NT2/D1 (cell line): ENCODE measurements at regions not wholly inside any gene's neighbourhood (a gene's known extent, or its start where the extent isn't known, plus 50 kb on each side); places are given as distances from the start of the nearest gene placed in this dataset.

Source experiments
- DNase-seq: peaks from one replicate; pipeline ENCODE4 v3.0.0-alpha.2; 2011; ENCODE audit warnings: low read depth, low spot score
- H3K27me3 ChIP-seq: 2 replicates; pipeline ENCODE4 v1.6.0; 2011; ENCODE audit warnings: mild to moderate bottlenecking; ENCODE audit not compliant: insufficient read length, insufficient read depth
- H3K36me3 ChIP-seq: 2 replicates; pipeline ENCODE4 v1.6.1; 2011; ENCODE audit warnings: mild to moderate bottlenecking, low read length, mixed read lengths; ENCODE audit not compliant: insufficient read depth, insufficient read length
- H3K4me1 ChIP-seq: 2 replicates; pipeline ENCODE4 v1.5.1; 2011; ENCODE audit not compliant: insufficient read depth, insufficient read length
- H3K4me3 ChIP-seq: 2 replicates; pipeline ENCODE4 v1.5.1; 2011; ENCODE audit warnings: low read depth; ENCODE audit not compliant: insufficient read length
- H3K9ac ChIP-seq: 2 replicates; pipeline ENCODE4 v1.6.0; 2011; ENCODE audit warnings: low read depth; ENCODE audit not compliant: insufficient read length
- H3K9me3 ChIP-seq: 2 replicates; pipeline ENCODE4 v1.5.1; 2011; ENCODE audit warnings: mild to moderate bottlenecking, low read length; ENCODE audit not compliant: insufficient read depth
- SUZ12 ChIP-seq: IDR thresholded peaks from 2 replicates; pipeline ENCODE4 v1.6.1; 2011; ENCODE audit not compliant: insufficient read length, insufficient read depth; ENCODE audit errors: extremely low read depth
- YY1 ChIP-seq: IDR thresholded peaks from 2 replicates; pipeline ENCODE4 v1.6.1; 2011; ENCODE audit not compliant: insufficient read length, insufficient read depth
- ZNF274 ChIP-seq: IDR thresholded peaks from 2 replicates; pipeline ENCODE4 v1.6.1; 2011; ENCODE audit warnings: mild to moderate bottlenecking, low read depth, low read length

GRCh38 chr17:77566566-77567138 lies 391.9 kb upstream of the TNRC6C start:
- Histone ChIP-seq H3K9me3 (no peaks in the 10 kb centered on the region), H3K27me3 (peaks cover 19% of the 10 kb centered on the region), H3K36me3 (peaks cover 24% of the 10 kb centered on the region), H3K9ac (no peak overlapping the region), H3K4me1 (peaks cover 5% of the 10 kb centered on the region), H3K4me3 (no peak overlapping the region)
- TF ChIP-seq YY1 (no peak), SUZ12 (no peak), ZNF274 (no peak)
- no peak for DNase-seq

DNA sequence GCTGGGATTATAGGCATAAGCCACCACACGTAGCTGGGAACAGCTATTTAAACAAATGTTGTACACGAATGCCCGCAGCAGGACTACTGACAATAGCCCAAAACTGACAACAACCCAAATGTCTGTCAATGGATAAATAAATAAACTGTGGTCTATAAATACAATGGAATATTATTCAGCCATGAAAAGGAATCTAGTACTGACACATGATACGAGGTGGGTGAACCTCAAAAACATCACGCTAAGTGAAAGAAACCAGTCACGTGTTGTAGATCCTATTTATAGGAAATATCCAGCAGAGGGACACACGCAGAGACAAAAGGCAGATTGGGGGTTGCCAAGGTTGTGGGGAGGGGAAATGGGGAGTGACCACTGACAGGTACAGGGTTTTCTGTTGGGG lies 390.0 kb upstream of the TNRC6C start:
- H3K4me3 ChIP-seq = no peak overlapping the region
- no peak for TF ChIP-seq ZNF274
- TF ChIP-seq YY1 = no peak
- TF ChIP-seq SUZ12 = no peak
- peaks cover 5% of the 10 kb centered on the region for H3K4me1 ChIP-seq
- no peak for DNase-seq
- H3K9me3 ChIP-seq = no peaks in the 10 kb centered on the region
- H3K9ac ChIP-seq = no peak overlapping the region
- peaks cover 11% of the 10 kb centered on the region for H3K36me3 ChIP-seq
- H3K27me3 ChIP-seq = peaks cover 38% of the 10 kb centered on the region

DNA sequence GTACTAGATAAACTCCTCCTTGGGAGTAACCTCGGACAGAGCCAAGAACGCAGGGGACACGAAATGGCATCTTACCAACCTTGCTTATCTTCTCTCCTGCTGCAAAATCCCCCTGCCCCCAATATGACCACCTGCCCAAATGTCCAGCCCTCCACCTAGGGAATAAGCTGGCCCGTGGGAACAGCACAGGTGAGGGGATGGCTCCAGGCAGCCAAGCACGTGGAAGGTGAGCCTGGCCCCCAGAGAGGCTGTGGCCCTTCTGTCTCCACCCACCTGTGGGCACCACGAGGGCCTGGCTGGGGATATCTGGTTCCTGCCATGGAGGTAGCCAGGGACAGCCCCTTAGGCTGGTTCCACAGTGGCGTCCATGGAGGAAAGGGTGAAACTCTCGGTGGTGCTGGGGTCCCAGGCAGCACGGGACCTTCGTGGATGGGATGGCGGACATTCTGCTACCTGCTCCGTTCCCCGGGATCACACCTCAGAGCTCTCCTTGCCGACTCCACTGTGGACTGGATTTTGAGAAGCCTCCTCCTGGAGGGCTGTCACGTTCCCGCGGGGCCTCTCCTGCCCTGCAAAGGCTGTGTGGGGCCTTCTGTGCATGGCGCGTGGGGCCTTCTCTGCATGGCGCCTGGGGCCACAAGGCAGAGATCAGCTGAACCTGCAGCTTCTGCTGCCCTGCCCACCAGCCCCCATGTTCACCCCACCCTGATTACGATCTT lies 388.5 kb upstream of the TNRC6C start:
- H3K4me1 ChIP-seq = peaks cover 5% of the 10 kb centered on the region
- no peak for DNase-seq
- H3K9me3 ChIP-seq = no peaks in the 10 kb centered on the region
- H3K4me3 ChIP-seq = no peak overlapping the region
- H3K36me3 ChIP-seq = peaks cover 5% of the 10 kb centered on the region
- H3K9ac ChIP-seq = no peak overlapping the region
- no peak for TF ChIP-seq ZNF274
- peak; percentile 24 for TF ChIP-seq SUZ12
- peaks cover 51% of the 10 kb centered on the region for H3K27me3 ChIP-seq

- Histone ChIP-seq H3K4me3 (no peak overlapping the region), H3K9ac (no peak overlapping the region), H3K9me3 (no peaks in the 10 kb centered on the region), H3K36me3 (no peaks in the 10 kb centered on the region), H3K27me3 (peaks cover 51% of the 10 kb centered on the region), H3K4me1 (peaks cover 5% of the 10 kb centered on the region)
- DNase-seq = no peak
- TF ChIP-seq YY1 = no peak
- TF ChIP-seq ZNF274 = no peak
- no peak for TF ChIP-seq SUZ12
These were observed 388.0 kb upstream of the TNRC6C start for GRCh38 chr17:77570565-77570898.

DNA sequence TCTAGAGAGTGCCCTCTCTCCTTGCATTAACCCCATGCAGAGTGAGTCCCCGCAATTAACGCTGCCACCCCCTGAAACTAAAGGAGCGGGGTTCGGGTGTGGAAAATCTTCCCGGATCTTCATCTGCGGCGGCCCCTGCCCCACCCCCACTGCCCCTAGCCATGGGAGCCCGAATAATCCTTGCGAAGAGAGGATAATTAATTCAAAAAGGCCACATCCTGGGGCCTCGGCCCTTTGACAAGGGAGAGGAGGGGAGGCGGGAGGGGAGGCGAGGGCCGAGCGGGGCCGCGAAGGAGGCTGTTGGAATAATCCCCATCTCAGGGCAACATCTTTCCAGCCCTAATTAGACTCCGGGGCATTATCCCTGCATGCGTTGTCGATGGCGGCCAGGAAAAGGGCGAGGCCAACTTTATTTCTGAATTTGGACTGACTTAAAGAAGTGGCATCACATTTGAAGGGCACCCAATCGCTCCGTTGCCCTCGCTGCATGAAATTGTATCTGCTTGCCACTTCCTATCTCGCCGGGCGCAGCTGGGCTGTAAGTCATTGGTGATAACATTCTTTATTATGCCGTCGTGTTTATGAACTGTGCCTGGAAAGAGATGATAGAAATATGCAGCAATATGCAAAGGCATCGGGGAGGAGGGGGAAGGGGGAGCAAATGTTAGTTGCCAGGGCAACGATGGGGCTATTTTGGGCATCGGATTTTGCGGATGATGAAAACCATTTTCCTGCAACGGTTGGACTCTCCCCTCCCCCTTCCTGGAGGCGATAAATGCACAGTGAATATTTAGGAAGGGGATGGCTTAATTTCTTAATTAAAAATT lies 387.1 kb upstream of the TNRC6C start:
- peaks cover 5% of the 10 kb centered on the region for H3K4me1 ChIP-seq
- DNase-seq = no peak
- peaks cover 53% of the 10 kb centered on the region for H3K27me3 ChIP-seq
- peak overlapping the region; percentile 47 for H3K9ac ChIP-seq
- peak overlapping the region; percentile 26 for H3K4me3 ChIP-seq
- no peaks in the 10 kb centered on the region for H3K9me3 ChIP-seq
- H3K36me3 ChIP-seq = no peaks in the 10 kb centered on the region
- no peak for TF ChIP-seq ZNF274
- no peak for TF ChIP-seq YY1
- no peak for TF ChIP-seq SUZ12

GRCh38 chr17:77572065-77572601 lies 386.4 kb upstream of the TNRC6C start:
- H3K4me1 ChIP-seq = peaks cover 5% of the 10 kb centered on the region
- H3K4me3 ChIP-seq = no peak overlapping the region
- H3K9ac ChIP-seq = no peak overlapping the region
- TF ChIP-seq YY1 = no peak
- no peak for DNase-seq
- no peaks in the 10 kb centered on the region for H3K9me3 ChIP-seq
- peaks cover 57% of the 10 kb centered on the region for H3K27me3 ChIP-seq
- H3K36me3 ChIP-seq = no peaks in the 10 kb centered on the region

- no peak for DNase-seq
- Histone ChIP-seq H3K27me3 (peaks cover 57% of the 10 kb centered on the region), H3K9ac (no peak overlapping the region), H3K4me1 (peaks cover 5% of the 10 kb centered on the region), H3K9me3 (no peaks in the 10 kb centered on the region), H3K4me3 (no peak overlapping the region), H3K36me3 (no peaks in the 10 kb centered on the region)
- TF ChIP-seq YY1 (no peak), ZNF274 (no peak), SUZ12 (no peak)
These were observed 385.7 kb upstream of the TNRC6C start for GRCh38 chr17:77572851-77573250.

DNA sequence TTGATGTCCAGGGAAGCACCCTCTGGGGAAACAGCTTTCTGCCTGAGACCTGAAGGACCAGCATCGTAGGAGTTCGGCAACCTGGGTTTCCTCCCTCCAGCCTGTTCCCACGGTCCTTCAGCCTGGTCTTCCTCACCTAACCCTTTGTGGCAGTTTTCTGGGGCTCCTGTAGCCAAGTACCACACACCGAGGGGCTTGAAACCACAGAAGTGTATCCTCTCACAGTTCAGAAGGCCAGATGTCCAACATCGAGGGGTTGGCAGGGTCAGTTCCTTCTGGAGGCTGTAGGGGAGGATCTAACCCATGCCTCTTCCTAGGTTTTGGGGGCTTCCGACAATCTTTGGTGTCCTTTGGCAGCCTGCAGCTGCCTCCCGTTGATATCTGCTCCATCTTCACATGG lies 381.0 kb upstream of the TNRC6C start:
- no peaks in the 10 kb centered on the region for H3K36me3 ChIP-seq
- no peak for DNase-seq
- H3K27me3 ChIP-seq = peaks cover 30% of the 10 kb centered on the region
- no peak overlapping the region for H3K4me3 ChIP-seq
- TF ChIP-seq ZNF274 (no peak), SUZ12 (no peak), YY1 (no peak)
- H3K4me1 ChIP-seq = no peaks in the 10 kb centered on the region
- H3K9ac ChIP-seq = no peak overlapping the region
- H3K9me3 ChIP-seq = peaks cover 6% of the 10 kb centered on the region; the same call in 1 of the 2 replicates
